GM11168 (cell line): ENCODE measurements at regions not wholly inside any gene's neighbourhood (a gene's known extent, or its start where the extent isn't known, plus 50 kb on each side); places are given as distances from the start of the nearest gene placed in this dataset.
"Not testable (repeated sequence)": the region's sequence is repeated elsewhere in the genome, so short reads cannot be mapped to it uniquely, and the experiment has no call there.

Source experiments
- in situ Hi-C: fragments of 300-500 bp; cut with MboI; formaldehyde crosslinking; loops from one replicate; pipeline ENCODE4 v1.12.0; 2022; ENCODE audit warnings: low sequenced_read_pairs; ENCODE audit not compliant: unreplicated experiment

DNA sequence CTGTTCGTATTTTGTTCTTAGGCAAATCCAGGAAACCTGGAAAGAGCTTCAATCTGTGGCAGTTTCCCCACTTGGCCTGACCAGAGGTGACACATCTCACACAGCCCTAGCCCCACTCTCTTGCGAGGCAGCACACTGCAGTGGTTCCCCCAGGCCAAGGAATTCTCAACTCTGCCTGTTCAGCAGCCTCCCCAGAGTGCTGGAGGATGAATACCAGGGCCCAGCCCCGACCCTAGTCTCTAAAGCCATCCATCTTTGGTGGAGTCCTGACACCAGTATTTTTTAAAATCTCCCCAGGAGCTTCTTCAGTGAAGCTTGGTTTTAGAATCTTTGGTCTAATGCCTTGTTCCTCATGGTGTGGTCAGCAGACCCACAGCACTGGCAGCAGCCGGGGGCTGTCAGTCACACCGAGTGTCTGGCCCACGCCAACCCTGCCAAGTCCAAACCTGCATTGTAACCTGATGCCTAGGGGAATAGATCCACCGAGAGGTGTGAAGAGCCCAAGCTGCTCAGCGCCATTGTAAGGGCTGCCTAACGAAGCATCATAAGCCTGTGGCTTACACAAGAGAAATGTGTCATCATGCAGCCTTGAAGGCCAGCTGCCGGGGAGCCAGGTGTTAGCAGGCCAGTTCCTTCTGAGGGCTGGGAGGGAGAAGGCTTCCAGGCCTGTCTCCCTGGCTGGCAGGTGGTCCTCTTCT is 428.7 kb upstream of the ID2 start:
- in situ Hi-C loops, result no loop called here

DNA sequence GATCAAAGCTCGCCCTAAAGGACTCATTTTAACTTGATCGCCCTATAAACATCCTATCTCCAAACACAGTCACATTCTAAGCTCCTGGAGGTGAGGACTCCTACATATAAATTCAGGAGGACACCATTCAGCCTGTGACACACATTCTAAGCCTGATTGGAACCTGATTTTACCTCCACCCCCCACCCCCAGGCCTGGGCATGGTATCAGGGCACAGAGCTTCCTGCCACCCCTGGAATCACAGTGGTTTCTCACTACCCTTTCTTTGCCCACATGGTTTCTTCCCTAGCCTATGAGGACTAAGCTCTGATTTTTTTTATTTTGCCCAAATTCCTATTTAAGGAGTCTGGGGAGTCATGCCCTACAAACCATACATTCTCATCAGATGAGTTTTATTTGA is 428.1 kb upstream of the ID2 start:
- in situ Hi-C loops, result no loop called here

DNA sequence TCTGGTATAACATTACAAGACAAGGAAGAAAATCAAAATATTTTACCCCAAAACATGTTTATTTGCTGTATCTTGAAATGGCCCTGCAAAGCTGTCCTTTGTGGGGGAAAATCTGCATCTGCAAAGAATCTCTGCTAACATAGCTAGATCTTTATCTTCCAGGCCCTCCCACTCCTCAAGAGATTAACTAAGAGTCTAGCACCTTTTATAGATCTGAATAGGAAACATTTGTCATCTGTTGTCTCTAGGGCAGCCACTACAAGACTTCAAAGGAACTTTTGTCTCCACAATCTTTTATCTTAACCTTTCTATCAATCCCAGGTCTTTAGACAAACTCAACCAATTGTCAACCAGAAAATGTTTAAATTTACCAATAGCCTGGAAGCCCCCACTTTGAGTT is 427.6 kb upstream of the ID2 start:
- in situ Hi-C loops, result not testable (repeated sequence)

DNA sequence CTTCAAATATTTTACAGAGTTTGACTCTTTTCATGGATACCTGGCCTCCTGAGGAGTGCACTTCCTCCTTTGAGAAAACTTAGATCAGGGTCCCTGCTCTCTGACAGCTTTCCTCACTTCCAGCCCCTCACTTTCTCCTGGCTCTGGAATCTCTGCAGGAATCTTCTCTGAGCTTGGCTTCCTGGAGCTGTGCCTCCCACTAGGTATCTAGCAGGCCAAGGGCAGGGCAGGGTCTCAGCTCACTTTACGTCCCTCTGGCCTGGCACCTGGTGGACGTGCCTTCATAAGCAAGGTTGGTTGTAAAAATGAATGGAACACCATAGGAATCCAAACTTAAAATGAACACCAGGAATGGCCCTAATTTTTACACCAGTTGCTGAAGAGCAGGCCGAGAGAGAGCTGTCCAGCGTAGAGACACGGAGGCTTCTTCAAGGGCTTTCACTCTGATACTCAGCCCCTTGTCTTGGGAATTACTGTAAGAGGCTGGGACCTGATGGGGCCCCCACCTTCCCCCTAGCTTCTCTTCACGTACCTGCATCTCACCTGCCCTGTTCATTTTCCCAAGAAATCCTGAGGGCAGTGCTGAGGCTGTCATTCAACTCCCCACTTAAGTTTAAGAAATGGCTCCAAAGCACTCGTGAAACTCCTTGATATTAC is 426.9 kb upstream of the ID2 start:
- in situ Hi-C loops, result no loop called here

DNA sequence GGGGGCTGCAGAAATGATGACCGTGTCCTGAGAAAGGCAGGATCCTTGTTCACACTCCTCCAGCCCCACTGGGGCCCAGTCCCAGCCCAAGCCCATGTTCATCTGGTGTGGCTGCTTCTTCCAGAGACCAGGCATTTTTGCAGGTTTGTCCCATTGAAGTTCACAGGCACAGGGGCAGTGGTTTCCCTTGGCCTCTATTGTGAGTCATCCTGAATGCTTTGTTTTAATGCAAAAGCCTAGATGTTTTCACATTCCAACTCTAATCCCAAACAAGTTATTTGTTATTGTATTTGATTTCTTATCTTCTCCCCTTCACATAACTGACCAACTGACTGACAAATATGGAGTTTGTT is 426.4 kb upstream of the ID2 start:
- in situ Hi-C loops, result no loop called here

DNA sequence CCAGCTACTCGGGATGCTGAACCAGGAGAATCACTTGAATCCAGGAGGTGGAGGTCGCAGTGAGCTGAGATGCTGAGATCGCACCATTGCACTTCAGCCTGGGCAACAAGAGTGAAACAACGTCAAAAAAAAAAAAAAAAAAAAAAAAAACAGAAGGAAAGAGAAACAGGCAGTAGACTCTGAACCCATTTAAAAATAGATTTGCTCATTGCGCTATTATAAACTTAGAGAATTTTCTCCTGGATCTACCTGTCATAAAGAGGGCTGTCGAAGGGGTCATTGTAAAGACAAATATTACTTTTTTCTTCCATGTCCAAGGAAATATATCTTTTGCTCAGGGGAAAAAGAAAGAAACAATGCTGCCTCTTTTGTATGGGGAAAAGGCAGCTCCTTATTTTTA is 425.0 kb upstream of the ID2 start:
- in situ Hi-C loops, result no loop called here

DNA sequence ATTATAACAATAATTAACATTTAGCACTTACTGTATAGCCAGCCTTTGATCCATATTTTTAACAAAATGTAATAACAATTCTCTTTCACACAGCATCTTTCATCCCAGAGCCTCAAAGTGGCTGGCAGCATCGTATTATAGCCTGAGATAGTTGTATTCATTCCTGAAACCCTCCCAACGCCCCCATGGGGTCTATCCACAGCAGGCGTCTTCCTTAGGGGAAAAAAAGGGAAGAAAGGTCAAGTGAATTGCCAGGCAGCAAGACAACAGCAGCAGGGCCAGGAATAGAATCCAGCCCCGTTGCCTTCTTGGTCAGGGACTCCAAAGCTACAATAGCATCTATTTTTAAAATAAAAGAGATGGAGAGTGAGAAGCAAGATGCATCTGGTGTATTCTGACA is 424.4 kb upstream of the ID2 start:
- in situ Hi-C loops, result no loop called here

DNA sequence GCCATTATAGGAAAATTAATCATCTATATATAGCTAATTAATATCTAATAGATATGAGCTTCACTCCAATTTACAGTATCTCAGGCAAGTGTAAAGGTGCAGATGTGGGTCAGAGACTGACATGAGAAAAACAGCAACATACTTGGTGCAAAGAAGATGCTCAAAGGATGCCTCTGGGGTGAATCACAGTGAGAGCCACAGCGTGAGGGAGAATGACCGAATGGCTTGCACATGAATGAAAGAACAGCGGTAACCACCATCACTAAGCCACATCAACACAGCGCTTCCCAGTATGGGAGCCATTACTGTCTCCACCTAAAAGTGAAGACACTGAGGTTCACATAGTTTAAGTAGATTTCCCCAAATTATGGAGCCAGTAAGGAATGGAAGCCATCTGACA is 423.4 kb upstream of the ID2 start:
- in situ Hi-C loops, result no loop called here

DNA sequence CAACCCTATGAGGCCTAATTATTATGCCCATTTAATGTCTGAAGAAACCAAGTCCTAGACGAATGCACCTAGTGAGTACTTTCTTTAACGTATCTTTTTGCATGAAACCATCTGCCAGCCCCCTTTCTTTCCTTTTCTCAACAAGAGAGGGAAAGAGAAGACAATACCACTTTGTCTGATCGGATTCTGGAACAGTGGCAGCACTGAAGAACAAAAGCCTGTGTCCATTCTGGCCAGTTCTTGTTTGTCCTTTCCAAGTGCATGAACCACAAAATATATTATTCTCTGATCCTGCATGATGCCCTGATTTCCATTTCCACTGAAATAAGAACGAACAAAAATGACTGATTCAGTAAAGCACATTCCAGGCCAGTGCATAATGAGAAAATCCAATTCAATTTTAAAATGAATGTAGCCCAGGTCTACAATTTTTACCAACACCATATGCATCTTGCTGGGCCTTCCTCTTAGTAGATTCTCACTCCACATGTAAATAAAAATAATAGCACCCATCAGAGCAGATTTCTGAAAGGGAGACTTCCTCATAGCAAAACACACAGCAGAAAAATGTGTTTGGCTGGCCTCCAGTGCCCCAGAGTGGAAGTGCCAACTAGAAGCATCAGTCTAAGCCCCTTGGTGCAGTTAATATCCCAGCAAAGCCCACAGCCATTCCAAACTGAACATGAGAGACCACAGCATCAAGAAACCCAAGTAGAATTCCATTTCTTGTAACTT is 422.6 kb upstream of the ID2 start:
- in situ Hi-C loops, result no loop called here

DNA sequence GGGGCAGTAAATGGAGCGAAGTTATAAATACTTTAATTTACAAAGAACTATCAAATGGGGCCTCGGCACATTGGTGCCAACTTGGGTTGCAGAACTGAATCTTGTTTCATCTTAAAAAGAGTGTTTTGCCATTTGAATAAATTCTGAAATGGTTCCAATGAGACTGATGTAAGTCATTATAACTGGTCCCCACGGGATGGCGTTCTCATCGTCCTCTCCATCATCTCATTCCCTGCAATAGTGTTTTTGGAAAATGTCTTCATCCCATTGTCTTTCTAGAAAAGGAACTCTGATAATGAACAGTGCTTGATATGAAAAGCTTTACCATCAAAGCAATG is 422.0 kb upstream of the ID2 start:
- in situ Hi-C loops, result no loop called here

DNA sequence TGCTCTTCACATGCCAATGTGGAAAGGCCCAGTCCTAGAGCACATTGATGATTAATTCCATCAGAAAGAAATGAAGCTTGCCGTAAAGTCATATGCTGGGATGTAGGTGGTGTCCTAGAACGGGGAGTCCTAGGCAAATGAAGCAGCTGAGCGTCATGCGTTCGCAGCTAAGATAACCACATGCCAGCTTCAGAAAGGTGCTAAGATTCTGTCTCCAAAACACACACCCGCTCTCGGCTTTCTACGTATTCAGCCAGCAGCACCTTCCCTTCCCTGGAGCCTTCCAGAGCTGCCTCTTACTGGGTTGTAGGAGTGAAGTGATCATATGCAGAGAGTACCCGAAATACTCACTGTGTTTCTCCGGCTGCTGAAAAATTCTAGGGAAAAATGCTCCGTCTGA is 421.6 kb upstream of the ID2 start:
- in situ Hi-C loops, result no loop called here

DNA sequence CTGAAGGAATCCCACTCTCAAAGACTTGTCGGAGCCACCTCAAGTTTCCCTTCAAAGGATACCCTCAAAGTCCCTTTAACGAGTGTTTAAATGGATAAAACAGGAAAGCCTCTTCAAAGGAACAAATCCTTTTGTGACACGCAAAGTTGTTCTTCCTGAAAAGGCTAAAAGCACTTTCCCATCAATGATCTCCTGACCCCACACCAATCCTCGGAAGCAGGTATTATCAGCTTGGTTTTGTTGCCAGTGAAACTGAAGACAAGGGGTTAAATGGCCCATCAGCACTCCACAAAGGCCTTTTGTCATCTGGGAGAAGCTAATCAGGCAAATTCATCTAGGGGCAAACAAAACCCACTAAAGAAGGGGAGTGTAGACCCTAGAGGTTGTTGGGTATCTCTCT is 418.0 kb upstream of the ID2 start:
- in situ Hi-C loops, result no loop called here

DNA sequence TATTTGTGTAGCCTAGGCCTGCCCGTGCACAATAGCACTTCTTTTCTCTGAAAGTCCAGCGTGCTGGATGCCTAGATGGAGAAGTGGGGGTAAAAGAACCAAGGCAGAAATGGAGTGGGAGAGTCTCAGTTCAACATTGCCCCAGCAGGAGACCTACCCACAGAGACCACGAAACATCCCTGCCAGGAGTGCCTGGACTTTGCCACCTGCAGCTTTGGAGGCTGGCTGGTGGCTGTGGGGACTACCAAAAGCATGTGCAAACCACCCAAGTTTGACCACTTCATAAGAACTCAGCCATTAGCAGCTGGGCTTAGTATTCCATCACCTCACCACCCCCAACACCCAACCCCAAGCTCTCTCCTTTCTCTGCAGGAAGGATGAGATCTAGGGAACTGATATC is 416.9 kb upstream of the ID2 start:
- in situ Hi-C loops, result no loop called here

DNA sequence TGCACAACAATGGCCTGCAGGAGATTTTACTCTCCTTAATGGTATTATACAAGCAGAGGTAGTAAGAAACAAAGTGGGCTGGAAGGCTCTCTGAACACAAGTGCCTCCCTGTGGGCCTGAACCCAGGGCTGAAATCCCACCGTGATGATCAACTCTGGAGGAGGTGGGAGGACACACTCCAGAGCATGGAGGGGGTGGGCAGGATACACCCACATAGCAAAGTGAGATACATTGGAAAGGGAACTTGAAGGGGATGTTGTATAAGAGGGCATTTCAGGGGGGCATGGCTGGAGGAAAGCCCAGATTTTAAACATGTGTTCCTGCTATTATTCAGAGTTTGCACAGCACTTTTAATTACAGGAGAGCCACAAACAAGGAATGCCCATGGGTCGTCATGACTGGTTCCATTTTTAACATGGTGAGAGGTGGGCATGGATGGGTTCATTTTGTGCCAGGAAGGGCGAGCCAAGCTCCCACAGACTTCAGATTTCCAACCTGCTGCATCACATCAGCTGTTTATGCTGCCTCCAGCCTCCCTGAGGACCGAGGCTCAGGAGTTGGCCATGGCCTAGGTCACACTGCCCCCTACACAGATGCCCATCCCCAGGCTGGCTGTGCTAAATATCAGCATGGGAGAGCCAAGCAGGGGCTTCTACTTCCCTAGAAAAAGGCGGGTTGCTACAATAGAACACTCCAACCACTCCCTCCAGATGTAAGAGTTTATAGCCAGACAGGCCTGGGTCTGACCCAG is 416.2 kb upstream of the ID2 start:
- in situ Hi-C loops, result no loop called here

DNA sequence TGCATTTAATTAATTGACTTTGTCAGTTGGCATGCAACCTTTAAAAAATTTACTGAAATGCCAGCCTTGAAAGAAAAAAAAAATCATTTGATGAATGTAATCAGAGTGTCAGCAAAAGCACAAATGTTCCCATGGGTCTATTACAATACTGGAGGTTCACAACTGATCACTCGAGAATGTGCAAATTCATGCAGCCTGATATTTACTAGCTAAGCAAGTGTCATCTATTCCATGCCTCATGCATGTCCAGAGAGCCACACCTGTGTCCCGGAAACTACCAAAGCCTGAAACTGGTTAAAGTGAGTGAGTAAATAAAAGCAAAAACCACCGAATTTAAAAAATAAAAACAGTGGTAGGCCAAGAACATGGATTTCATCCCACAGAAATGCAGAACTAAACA is 415.3 kb upstream of the ID2 start:
- in situ Hi-C loops, result no loop called here

DNA sequence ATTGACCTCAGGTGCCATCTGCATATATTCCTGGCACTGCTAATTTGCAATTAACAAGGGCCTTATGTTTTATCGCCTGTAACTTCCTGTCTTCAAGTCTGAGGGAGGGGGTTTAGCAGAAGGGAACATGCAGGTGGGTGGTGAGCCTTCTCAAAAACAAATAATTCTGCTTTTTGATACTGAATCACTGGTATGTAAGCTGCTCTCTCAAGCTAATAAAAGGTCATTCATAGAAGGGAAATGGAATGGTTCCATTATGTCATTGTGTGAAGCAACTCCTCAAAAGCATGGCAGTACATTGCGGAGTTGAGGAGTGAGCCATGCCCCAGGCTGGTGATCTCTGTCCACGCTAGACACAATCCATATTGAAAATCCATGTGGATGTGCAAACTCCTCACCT is 414.8 kb upstream of the ID2 start:
- in situ Hi-C loops, result no loop called here

DNA sequence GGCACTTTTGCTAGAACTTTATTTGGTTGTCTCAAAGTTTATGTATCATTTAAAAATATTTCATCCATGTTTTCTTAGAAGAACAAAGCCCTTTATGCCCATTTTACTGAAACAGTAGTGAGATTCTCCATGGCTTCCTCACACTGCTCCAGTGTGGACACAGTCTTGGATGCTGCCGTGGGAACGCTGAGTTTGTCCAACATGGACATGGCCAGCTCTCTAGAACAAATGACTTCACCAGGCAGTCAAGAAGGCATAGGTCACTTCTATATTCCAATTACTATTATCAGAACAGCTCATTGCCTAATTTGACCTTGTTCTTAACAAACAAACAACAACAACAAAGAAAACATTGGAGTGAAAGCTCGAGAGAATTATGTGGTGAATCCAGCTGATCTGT is 414.1 kb upstream of the ID2 start:
- in situ Hi-C loops, result no loop called here

DNA sequence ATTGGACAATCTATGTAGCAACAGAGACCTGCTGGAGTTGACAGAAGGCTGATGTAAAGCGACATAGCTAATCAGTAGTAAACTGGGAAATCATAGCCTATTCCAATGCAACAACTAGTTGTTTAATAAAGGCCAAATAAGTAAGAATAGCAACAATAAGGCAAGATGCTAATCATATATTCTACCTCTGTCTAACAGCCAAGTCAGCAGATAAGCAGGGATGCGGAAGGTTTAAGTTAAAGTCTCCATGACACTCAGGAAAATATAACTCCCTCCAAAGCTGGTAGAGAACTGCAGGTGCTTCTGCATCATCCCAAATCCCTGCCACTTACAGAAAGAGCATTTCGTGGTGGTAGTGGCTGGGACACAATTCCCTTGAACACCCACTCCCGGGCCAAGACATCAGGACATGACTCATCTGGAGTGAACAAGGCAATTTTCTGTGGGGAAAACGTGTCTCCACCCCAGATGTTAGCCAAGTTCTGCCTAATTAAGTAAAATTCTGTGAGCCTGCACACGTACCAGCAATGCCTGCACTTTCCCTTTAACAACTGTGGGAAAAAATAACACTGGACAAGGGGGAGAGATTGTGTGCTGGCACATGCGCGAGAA is 413.6 kb upstream of the ID2 start:
- in situ Hi-C loops, result no loop called here

DNA sequence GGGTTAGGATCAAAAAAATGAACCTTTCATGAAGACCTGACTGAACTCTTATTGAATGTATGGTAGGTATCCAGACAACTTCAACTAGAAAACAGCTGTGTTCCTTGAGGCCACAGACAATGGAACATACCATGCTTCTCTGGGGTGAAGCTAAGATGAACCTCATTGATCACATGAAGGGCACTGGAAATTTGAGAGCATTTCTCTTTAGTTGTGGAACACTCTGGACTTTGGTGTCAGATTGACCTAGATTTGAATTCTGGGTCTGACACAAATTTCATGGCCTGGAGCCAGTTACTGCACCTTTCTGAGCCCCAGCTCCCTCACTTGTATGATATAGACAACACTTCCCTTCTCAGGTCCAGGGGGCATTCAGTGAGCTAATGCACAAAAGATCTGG is 411.2 kb upstream of the ID2 start:
- in situ Hi-C loops, result no loop called here

DNA sequence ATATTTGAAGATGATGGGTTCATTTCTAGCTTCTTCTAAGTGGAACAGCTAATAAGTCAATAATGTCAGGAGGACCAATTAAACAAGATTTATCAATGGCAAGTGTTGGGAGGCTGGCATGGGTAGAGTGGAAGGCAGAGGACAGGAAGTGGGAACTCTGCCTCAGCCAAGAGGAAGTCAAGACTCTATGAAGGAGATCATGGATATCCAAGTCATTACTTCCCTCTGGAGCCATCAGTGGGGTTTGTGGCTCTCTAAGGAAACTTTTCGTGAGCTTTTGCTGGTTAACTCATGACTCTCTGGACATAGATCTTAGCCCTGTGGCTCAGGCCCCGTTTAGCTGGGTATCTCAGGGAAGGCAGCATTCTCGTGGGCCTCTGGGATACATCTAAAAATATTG is 410.4 kb upstream of the ID2 start:
- in situ Hi-C loops, result no loop called here

DNA sequence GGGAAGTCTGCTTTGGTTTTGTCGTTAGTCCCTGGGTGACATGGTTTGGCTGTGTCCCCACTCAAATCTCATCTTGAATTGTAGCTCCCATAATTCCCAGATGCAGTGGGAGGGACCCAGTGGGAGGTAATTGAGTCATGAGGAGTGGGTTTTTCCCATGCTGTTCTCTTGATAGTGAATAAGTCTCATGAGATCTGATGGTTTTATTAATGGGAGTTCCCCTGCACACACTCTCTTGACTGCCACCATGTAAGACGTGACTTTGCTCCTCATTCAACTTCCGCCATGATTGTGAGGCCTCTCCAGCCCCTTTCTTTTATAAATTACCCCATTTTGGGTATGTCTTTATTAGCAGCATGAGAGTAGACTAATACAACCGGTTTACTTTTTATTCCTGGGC is 405.8 kb upstream of the ID2 start:
- in situ Hi-C loops, result no loop called here
